Suprapubic skin (tissue), 4 donors: ENCODE measurements at regions not wholly inside any gene's neighbourhood (a gene's known extent, or its start where the extent isn't known, plus 50 kb on each side); places are given as distances from the start of the nearest gene placed in this dataset.

Source experiments
- DNase-seq, 2 donors: peaks; one replicate each; pipeline ENCODE4 v3.0.0-alpha.2; 2019; ENCODE audit warnings: low spot score in 2 of 2
- H3K27ac ChIP-seq: fragments of 200-600 bp; sonication (generic); one replicate; pipeline ENCODE4 v1.5.1; 2019
- H3K27me3 ChIP-seq: fragments of 200-600 bp; sonication (generic); one replicate; pipeline ENCODE4 v1.5.1; 2019
- H3K36me3 ChIP-seq: fragments of 200-600 bp; sonication (generic); one replicate; pipeline ENCODE4 v1.5.1; 2019
- H3K4me1 ChIP-seq: fragments of 200-600 bp; sonication (generic); one replicate; pipeline ENCODE4 v1.5.1; 2019
- H3K4me3 ChIP-seq: fragments of 200-600 bp; sonication (generic); one replicate; pipeline ENCODE4 v1.5.1; 2019; ENCODE audit warnings: mild to moderate bottlenecking
- H3K9me3 ChIP-seq: fragments of 200-600 bp; sonication (generic); one replicate; pipeline ENCODE4 v1.5.1; 2019
- EP300 ChIP-seq: sonication (generic); formaldehyde crosslinking; IDR thresholded peaks from one replicate; pipeline ENCODE4 v1.6.1; 2017; ENCODE audit warnings: antibody characterized with exemption
- POLR2A ChIP-seq, 2 donors: fragments of 450-650 bp; IDR thresholded peaks; one replicate each; pipeline ENCODE4 v1.6.1; 2017; ENCODE audit warnings: antibody characterized with exemption in 2 of 2, mild to moderate bottlenecking in 2 of 2, moderate library complexity in 2 of 2
- POLR2AphosphoS5 ChIP-seq, 3 donors: sonication (generic); formaldehyde crosslinking; IDR thresholded peaks; one replicate each; pipeline ENCODE4 v1.6.1; 2017; ENCODE audit warnings: antibody characterized with exemption in 3 of 3
- WGBS: methylation state at CpG from one replicate; pipeline ENCODE4 v1.1.5; 2018; 5-methylcytosine and 5-hydroxymethylcytosine counted together
- TF ChIP-seq, protein P1 (sequence below), 2 donors: fragments of 200-600 bp in 1 of 2; fragments of 450-650 bp in 1 of 2; sonication (generic) in 1 of 2; IDR thresholded peaks; one replicate each; pipeline ENCODE4 v1.5.1; 2016 to 2019; ENCODE audit warnings: antibody characterized with exemption in 2 of 2, mild to moderate bottlenecking in 1 of 2, moderate library complexity in 1 of 2

DNA sequence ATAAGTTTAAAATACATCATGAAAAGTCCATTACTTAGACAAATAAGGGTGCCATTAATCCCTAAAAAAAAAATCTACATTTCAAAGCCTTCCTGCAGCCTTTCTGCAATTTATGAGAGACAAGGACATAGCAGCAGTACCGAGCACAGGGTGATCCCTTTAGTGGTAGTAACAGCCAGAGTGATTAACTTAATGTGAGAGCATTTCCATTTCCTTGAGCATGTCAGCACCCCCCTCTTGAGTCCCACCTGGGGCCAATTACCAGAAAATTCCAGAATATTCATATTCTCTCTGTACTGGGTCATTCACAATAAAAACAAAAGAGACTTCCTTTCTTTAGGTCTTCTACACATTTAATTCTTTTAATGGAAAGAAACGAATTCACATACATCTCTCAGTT is 546.9 kb upstream of the CCDC54 start:
- no peak overlapping the region for H3K27ac ChIP-seq
- WGBS, result 79% methylated on average over 2 of the region's 2 CpGs
- DNase-seq, result no peak
- no peak overlapping the region for H3K4me3 ChIP-seq
- H3K27me3 ChIP-seq, result no peaks in the 10 kb centered on the region
- TF ChIP-seq POLR2AphosphoS5 (IDR thresholded peaks at IDR 0.05) (no peak), POLR2A (IDR thresholded peaks at IDR 0.05) (no peak)
- TF ChIP-seq, protein P1, sequence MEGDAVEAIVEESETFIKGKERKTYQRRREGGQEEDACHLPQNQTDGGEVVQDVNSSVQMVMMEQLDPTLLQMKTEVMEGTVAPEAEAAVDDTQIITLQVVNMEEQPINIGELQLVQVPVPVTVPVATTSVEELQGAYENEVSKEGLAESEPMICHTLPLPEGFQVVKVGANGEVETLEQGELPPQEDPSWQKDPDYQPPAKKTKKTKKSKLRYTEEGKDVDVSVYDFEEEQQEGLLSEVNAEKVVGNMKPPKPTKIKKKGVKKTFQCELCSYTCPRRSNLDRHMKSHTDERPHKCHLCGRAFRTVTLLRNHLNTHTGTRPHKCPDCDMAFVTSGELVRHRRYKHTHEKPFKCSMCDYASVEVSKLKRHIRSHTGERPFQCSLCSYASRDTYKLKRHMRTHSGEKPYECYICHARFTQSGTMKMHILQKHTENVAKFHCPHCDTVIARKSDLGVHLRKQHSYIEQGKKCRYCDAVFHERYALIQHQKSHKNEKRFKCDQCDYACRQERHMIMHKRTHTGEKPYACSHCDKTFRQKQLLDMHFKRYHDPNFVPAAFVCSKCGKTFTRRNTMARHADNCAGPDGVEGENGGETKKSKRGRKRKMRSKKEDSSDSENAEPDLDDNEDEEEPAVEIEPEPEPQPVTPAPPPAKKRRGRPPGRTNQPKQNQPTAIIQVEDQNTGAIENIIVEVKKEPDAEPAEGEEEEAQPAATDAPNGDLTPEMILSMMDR (IDR thresholded peaks at IDR 0.05), result no peak
- H3K9me3 ChIP-seq, result no peaks in the 10 kb centered on the region
- H3K36me3 ChIP-seq, result no peaks in the 10 kb centered on the region
- H3K4me1 ChIP-seq, result no peaks in the 10 kb centered on the region

DNA sequence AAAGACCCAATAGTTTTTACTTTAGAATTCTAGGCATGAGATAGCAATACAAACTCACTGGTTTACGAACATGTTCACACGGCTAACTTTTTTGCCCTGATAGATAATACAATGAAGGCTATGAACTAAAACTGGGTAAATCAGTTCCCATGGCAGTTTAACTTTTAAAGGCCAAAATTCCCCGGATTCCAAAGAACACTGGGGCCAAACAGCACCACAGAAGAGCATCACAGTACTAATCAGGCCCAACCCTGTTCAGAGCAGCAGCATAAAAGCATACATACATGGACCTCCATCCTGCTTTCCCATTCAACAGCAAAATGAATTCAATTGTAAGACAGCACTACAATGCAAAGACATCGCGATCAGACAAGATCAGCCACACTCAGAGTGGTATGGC is 540.3 kb upstream of the CCDC54 start:
- no peak for TF ChIP-seq POLR2A (IDR thresholded peaks at IDR 0.05)
- TF ChIP-seq POLR2AphosphoS5 (IDR thresholded peaks at IDR 0.05), result no peak
- TF ChIP-seq EP300, result no peak
- TF ChIP-seq, protein P1 (IDR thresholded peaks at IDR 0.05), result no peak
- no peak overlapping the region for H3K27ac ChIP-seq
- H3K36me3 ChIP-seq, result no peaks in the 10 kb centered on the region
- 86% methylated on average over 5 of the region's 5 CpGs for WGBS
- no peaks in the 10 kb centered on the region for H3K9me3 ChIP-seq
- no peaks in the 10 kb centered on the region for H3K27me3 ChIP-seq
- H3K4me1 ChIP-seq, result no peaks in the 10 kb centered on the region
- DNase-seq, result no peak
- no peak overlapping the region for H3K4me3 ChIP-seq

DNA sequence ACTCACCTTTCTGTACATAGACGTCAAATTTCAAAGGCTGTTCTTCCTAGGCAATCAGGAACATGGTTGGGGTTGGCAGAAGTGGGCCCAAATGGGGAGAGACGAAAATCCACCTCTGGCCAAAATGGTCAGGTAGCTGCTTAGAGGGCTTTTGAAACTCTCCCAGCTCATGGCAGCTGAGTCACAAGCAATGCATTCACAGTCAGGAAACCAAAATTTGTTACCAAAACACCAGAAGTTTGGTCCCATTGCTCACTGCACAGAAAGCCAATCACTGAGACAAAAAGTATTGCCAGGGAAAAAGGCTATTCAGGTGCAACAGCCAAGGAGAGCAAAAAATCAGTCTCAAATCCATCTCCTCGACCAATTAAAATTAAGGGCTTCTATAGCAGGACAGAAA is 539.6 kb upstream of the CCDC54 start:
- no peak for TF ChIP-seq POLR2A (IDR thresholded peaks at IDR 0.05)
- TF ChIP-seq, protein P1 (IDR thresholded peaks at IDR 0.05), result no peak
- no peak for TF ChIP-seq EP300
- no peak for TF ChIP-seq POLR2AphosphoS5 (IDR thresholded peaks at IDR 0.05)

DNA sequence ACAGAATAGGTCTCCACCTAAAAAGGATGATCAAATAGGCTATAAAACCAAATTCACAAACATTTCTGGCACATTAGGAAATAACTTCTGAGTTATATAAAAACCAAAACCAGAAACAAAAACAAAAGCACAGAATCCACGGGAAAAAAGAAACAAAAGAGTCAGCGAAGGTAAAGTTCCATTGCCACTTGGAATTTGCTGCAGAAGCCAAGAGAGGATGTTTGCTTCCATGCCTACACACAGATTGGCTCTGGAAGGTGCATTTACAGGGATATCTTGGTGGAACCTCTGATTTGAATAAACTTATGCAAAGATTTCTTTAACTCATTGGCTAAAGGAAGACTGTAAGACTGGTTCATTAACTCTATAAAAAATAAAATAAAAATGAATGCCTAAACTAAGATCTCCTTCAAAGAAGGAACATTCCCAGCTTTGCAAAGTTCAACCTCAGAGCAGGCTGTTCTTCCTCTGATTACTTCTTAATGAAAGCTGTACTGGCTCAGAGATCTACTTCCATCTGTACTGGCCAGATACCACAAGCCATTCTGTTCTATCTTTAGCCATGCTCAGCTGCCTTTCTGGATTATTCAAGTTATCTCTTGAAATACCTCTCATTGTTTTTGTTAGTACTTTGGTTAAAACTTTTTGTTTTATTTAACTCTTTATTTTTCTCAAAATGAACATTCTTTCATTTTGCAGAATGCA is 537.5 kb upstream of the CCDC54 start:
- TF ChIP-seq POLR2AphosphoS5 (IDR thresholded peaks at IDR 0.05) (no peak), EP300 (no peak), POLR2A (IDR thresholded peaks at IDR 0.05) (no peak)
- TF ChIP-seq, protein P1 (IDR thresholded peaks at IDR 0.05), result no peak
- 54% methylated on average over 2 of the region's 2 CpGs for WGBS
- Histone ChIP-seq H3K27me3 (no peaks in the 10 kb centered on the region), H3K4me1 (no peaks in the 10 kb centered on the region), H3K27ac (no peak overlapping the region), H3K9me3 (no peaks in the 10 kb centered on the region), H3K36me3 (no peaks in the 10 kb centered on the region), H3K4me3 (no peak overlapping the region)
- no peak for DNase-seq

More for the DNA sequence above, 539.6 kb upstream of the CCDC54 start:
- H3K36me3 ChIP-seq, result no peaks in the 10 kb centered on the region
- no peak for DNase-seq
- no peak overlapping the region for H3K4me3 ChIP-seq
- H3K27me3 ChIP-seq, result no peaks in the 10 kb centered on the region
- no peaks in the 10 kb centered on the region for H3K4me1 ChIP-seq
- no peaks in the 10 kb centered on the region for H3K9me3 ChIP-seq
- no peak overlapping the region for H3K27ac ChIP-seq
- 85% methylated on average over 3 of the region's 3 CpGs for WGBS

DNA sequence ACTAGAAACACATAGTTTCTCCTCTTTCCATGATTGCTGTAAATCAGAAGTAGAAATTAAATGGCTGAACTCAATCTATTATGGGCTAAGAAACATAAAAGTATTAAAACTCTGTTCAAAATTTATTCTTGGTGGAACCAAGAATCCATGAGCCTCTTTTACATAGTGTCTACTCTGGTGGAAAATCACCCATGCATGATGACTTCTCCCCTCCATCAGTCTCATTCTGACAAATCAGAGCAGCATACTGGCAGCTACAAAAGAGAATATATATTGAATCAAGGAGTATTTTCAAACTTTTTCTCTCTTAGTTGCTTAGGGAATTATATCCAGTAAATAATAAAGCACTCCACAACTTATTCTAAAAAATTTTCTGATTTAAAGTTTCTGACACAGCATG is 536.9 kb upstream of the CCDC54 start:
- no peak for TF ChIP-seq EP300
- TF ChIP-seq POLR2A (IDR thresholded peaks at IDR 0.05), result no peak
- TF ChIP-seq POLR2AphosphoS5 (IDR thresholded peaks at IDR 0.05), result no peak
- TF ChIP-seq, protein P1 (IDR thresholded peaks at IDR 0.05), result no peak
- Histone ChIP-seq H3K4me3 (no peak overlapping the region), H3K36me3 (no peaks in the 10 kb centered on the region), H3K27ac (no peak overlapping the region), H3K27me3 (no peaks in the 10 kb centered on the region), H3K9me3 (no peaks in the 10 kb centered on the region), H3K4me1 (no peaks in the 10 kb centered on the region)
- DNase-seq, result no peak
